Fibroblast of lung (primary cell): ENCODE measurements at regions not wholly inside any gene's neighbourhood (a gene's known extent, or its start where the extent isn't known, plus 50 kb on each side); places are given as distances from the start of the nearest gene placed in this dataset.

Experiments
- DNase-seq, 2 donors: peaks; one replicate each; pipeline versions ENCODE4 v3.0.0 to v3.0.0-alpha.2; 2010; ENCODE audit warnings: low read depth in 2 of 2
- H2AFZ ChIP-seq: 2 replicates; pipeline ENCODE4 v1.5.1; 2012; ENCODE audit warnings: low read length, control low read depth, inconsistent platforms
- H3K27ac ChIP-seq: 2 replicates; pipeline ENCODE4 v1.5.1; 2011; ENCODE audit warnings: low read length, control low read depth; ENCODE audit not compliant: insufficient read depth
- H3K27me3 ChIP-seq: 2 replicates; pipeline ENCODE4 v1.5.1; 2011; ENCODE audit warnings: mild to moderate bottlenecking, low read length; ENCODE audit not compliant: control insufficient read depth, insufficient read depth
- H3K36me3 ChIP-seq: 2 replicates; pipeline ENCODE4 v1.5.1; 2011; ENCODE audit warnings: low read length; ENCODE audit not compliant: control insufficient read depth, insufficient read depth
- H3K4me1 ChIP-seq: 2 replicates; pipeline ENCODE4 v1.5.1; 2011; ENCODE audit warnings: low read length; ENCODE audit not compliant: control insufficient read depth, insufficient read depth; ENCODE audit errors: extremely low read depth
- H3K4me2 ChIP-seq: 2 replicates; pipeline ENCODE4 v1.5.1; 2011; ENCODE audit warnings: low read length, control low read depth; ENCODE audit not compliant: insufficient read depth; ENCODE audit errors: extremely low read depth
- H3K4me3 ChIP-seq, 4 experiments: fragments of 200-600 bp in 1 of 4; sonication (generic) in 1 of 4; replicated peaks in 1 of 4; 2 replicates each; pipeline ENCODE4 v1.5.1; 2011 to 2016; ENCODE audit warnings: low read length in 4 of 4, low read depth in 3 of 4, mild to moderate bottlenecking in 3 of 4, control low read depth in 2 of 4, inconsistent platforms in 1 of 4, mixed read lengths in 1 of 4; ENCODE audit not compliant: insufficient read depth in 1 of 4; ENCODE audit errors: control extremely low read depth in 1 of 4
- H3K79me2 ChIP-seq: 2 replicates; pipeline ENCODE4 v1.5.1; 2012; ENCODE audit warnings: mild to moderate bottlenecking, low read length, inconsistent platforms; ENCODE audit not compliant: control insufficient read depth, insufficient read depth
- H3K9ac ChIP-seq: 2 replicates; pipeline ENCODE4 v1.5.1; 2011; ENCODE audit warnings: mild to moderate bottlenecking, low read length, control low read depth; ENCODE audit not compliant: insufficient read depth
- H3K9me3 ChIP-seq: 2 replicates; pipeline ENCODE4 v1.5.1; 2012; ENCODE audit warnings: low read depth, low read length; ENCODE audit not compliant: control insufficient read depth, insufficient read depth
- H4K20me1 ChIP-seq: 2 replicates; pipeline ENCODE4 v1.5.1; 2011; ENCODE audit warnings: low read length; ENCODE audit not compliant: control insufficient read depth, insufficient read depth; ENCODE audit errors: extremely low read depth
- EZH2 ChIP-seq: IDR thresholded peaks from 2 replicates; pipeline ENCODE4 v1.5.1; 2012; ENCODE audit warnings: low read length, control low read depth, mild to moderate bottlenecking; ENCODE audit errors: missing control alignments
- TF ChIP-seq, protein P1 (sequence below), 2 donors: IDR thresholded peaks in 1 of 2; conservative IDR thresholded peaks in 1 of 2; 1 replicate in 1 of 2; 2 replicates in 1 of 2; pipeline ENCODE4 v1.5.1; 2011 to 2012; ENCODE audit warnings: low read length in 2 of 2, control low read depth in 1 of 2, inconsistent platforms in 1 of 2, low read depth in 1 of 2, mild to moderate bottlenecking in 1 of 2

- no peak for DNase-seq
- H3K4me1 ChIP-seq = no peaks in the 10 kb centered on the region
- no peak overlapping the region for H3K9ac ChIP-seq
- no peaks in the 10 kb centered on the region for H4K20me1 ChIP-seq
- no peak for TF ChIP-seq EZH2
- TF ChIP-seq, protein P1, sequence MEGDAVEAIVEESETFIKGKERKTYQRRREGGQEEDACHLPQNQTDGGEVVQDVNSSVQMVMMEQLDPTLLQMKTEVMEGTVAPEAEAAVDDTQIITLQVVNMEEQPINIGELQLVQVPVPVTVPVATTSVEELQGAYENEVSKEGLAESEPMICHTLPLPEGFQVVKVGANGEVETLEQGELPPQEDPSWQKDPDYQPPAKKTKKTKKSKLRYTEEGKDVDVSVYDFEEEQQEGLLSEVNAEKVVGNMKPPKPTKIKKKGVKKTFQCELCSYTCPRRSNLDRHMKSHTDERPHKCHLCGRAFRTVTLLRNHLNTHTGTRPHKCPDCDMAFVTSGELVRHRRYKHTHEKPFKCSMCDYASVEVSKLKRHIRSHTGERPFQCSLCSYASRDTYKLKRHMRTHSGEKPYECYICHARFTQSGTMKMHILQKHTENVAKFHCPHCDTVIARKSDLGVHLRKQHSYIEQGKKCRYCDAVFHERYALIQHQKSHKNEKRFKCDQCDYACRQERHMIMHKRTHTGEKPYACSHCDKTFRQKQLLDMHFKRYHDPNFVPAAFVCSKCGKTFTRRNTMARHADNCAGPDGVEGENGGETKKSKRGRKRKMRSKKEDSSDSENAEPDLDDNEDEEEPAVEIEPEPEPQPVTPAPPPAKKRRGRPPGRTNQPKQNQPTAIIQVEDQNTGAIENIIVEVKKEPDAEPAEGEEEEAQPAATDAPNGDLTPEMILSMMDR (conservative IDR thresholded peaks at IDR 0.05 in 1 of 2, IDR thresholded peaks at IDR 0.05 in 1 of 2; ENCODE audit: low read depth in 1 of 2, low read length in 2 of 2) = no peak
- no peaks in the 10 kb centered on the region for H3K36me3 ChIP-seq
- H3K4me2 ChIP-seq = no peak overlapping the region
- no peaks in the 10 kb centered on the region for H3K9me3 ChIP-seq
- no peaks in the 10 kb centered on the region for H3K79me2 ChIP-seq
- H3K27me3 ChIP-seq = no peaks in the 10 kb centered on the region
- no peak overlapping the region for H3K27ac ChIP-seq
- H3K4me3 ChIP-seq = no peak overlapping the region
- no peak overlapping the region for H2AFZ ChIP-seq
Observed at GRCh38 chr6:71029555-71029954, 72.7 kb upstream of the B3GAT2 start.

DNA sequence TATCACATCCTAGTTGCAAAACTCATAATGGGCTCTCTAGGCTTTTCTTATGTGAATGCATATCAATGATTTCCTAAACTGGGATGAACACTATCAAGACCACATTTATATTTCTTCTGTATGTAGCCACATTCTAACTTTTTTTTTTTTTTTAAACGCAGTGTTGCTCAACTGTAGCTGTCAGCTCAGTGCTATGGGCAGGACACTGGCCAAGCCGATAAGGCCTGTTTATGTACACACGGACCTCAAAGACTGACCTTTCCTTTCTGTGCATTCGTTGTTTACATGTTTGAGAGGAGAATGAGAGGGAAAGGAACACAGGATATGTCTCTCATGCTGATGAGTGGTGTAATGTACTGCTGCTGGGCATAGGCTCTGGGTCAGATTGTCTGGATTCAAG, 75.1 kb upstream of the B3GAT2 start:
- TF ChIP-seq, protein P1 (conservative IDR thresholded peaks at IDR 0.05 in 1 of 2, IDR thresholded peaks at IDR 0.05 in 1 of 2; ENCODE audit: low read depth in 1 of 2, low read length in 2 of 2) = no peak
- no peak for TF ChIP-seq EZH2
- H3K36me3 ChIP-seq = no peaks in the 10 kb centered on the region
- no peak overlapping the region for H3K4me3 ChIP-seq

GRCh38 chr6:71033171-71033570, 76.3 kb upstream of the B3GAT2 start:
- no peak for TF ChIP-seq EZH2
- TF ChIP-seq, protein P1 (conservative IDR thresholded peaks at IDR 0.05 in 1 of 2, IDR thresholded peaks at IDR 0.05 in 1 of 2; ENCODE audit: low read depth in 1 of 2, low read length in 2 of 2) = no peak
- H3K9me3 ChIP-seq = no peaks in the 10 kb centered on the region
- no peak overlapping the region for H3K4me3 ChIP-seq
- H3K4me2 ChIP-seq = no peak overlapping the region
- no peak overlapping the region for H3K9ac ChIP-seq
- no peaks in the 10 kb centered on the region for H3K79me2 ChIP-seq
- no peaks in the 10 kb centered on the region for H3K27me3 ChIP-seq
- no peaks in the 10 kb centered on the region for H4K20me1 ChIP-seq
- no peak for DNase-seq
- no peak overlapping the region for H2AFZ ChIP-seq
- no peaks in the 10 kb centered on the region for H3K4me1 ChIP-seq
- H3K36me3 ChIP-seq = no peaks in the 10 kb centered on the region
- no peak overlapping the region for H3K27ac ChIP-seq

More for the DNA sequence above, 75.1 kb upstream of the B3GAT2 start:
- H3K4me1 ChIP-seq = no peaks in the 10 kb centered on the region
- no peaks in the 10 kb centered on the region for H3K27me3 ChIP-seq
- DNase-seq = peak in 1 of 2 donors; percentile 60
- no peak overlapping the region for H3K9ac ChIP-seq
- no peaks in the 10 kb centered on the region for H3K9me3 ChIP-seq
- H3K27ac ChIP-seq = no peak overlapping the region
- no peak overlapping the region for H2AFZ ChIP-seq
- H3K79me2 ChIP-seq = no peaks in the 10 kb centered on the region
- H3K4me2 ChIP-seq = no peak overlapping the region
- H4K20me1 ChIP-seq = no peaks in the 10 kb centered on the region
